ENCODE measurements at regions not wholly inside any gene's neighbourhood (a gene's known extent, or its start where the extent isn't known, plus 50 kb on each side); places are given as distances from the start of the nearest gene placed in this dataset.

DNA sequence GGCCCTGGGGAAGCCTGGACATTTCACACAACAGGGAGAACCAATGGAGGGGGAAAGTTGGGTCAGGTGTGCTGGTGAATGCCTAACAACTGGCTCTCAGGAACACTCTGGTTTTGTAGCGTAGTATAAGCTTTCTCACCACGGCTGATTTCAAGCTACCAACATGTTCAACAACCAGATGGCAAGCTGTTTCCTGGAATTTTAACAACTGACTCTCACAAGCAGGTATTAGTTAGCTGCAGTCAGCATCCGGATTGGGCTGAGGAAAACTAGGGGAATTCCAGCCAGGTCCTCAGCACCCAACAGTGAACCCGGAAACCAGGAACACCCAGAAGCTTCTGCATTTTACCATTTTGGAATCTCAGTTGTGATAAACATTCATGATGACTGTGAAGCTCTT is 162.3 kb upstream of the CAMK1G start:
- DNase-seq = no peak

DNA sequence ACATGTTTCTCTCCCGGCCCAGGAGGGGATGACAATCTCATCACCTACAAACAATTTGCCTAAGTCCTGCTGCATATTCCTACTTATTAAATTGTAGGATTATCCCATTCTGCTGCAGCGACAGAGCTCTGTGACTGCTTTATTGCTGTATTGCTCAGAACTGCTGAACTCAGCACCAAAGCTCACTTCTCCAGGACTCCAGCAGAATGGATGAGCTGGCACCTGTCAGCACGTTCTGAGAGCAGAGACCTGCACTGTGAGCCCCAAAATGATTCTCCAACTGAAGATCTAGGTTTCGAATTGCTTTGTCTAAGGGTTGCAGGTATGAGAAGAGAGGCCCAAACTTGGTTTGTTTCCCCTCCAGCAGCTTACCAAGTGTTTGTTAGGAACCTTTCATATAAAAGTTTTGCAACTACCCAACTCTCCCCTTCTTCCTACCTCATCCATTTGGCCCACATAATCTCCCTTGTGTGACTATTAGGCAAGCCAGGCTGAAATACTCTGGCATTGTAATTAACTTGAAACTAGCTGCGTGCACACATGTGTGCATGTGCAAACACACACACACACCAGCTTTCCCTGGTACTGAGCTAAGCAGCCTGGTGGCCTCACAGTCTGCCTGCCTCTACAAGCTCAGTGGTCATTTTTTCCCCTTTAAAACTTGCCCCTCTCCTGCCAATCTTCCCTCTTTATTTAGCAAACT is 161.4 kb upstream of the CAMK1G start:
- no peak for DNase-seq

DNA sequence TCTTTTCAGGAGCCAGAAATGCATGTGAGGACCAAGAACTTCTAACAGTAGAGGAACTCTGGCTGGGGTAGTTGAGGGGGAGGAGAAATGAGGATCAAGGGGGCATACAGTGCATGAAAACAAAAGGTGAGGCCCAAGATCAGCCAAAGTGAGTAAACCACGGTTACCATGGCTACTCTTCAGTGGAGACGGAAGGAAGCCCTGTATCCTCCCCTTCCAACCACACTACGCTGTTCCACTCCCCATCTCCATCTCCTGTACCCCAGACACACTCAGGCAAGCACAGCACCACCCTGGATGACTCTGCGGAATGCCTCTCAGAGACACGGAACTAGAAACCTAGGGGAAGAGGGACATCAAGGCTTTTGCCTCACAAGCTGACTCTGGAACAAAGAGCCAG is 157.6 kb upstream of the CAMK1G start:
- no peak for DNase-seq

DNA sequence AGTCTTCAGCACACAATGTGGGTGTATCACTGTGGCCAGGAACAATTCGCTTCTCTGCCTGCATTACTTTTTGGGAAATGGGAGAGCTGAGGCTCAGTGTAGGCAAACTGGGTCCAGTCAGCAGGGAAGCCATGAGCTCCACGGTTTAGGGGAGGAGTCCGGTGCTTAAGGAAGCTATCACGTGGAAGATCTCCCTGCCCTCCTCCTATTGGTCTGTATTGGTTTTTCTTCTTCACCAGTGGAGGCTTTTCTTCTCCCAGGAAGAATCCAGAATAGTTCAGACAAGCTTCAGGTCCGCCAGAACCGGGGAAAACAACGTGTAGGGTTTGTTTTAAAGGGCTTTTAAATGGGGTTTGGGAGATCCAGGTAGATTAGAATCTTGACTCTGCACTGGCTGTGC is 156.2 kb upstream of the CAMK1G start:
- no peak for DNase-seq

DNA sequence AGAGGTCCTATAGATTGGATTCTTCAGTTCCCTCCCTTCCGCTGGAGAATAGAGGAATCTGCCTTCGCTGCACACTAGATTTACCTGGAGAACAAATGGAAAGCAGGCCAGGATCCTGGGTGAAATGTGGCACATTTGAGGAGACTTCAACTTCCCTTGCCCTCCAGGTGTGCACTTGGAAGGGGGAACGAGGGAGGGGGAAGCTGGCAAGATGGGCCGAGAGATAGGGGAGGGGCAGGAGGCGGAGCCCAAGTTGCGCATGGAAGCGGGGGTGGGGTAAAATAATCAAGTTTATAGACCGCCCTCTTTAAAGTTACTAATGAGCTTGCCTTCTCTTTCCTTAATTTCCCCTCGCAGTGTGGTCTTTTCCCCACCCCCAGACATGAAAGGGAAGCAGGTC is 155.7 kb upstream of the CAMK1G start:
- no peak for DNase-seq

- DNase-seq = no peak
These were observed 155.1 kb upstream of the CAMK1G start for GRCh38 chr1:209428241-209428921.

GRCh38 chr1:209429611-209430010 is 153.9 kb upstream of the CAMK1G start:
- no peak for DNase-seq

DNA sequence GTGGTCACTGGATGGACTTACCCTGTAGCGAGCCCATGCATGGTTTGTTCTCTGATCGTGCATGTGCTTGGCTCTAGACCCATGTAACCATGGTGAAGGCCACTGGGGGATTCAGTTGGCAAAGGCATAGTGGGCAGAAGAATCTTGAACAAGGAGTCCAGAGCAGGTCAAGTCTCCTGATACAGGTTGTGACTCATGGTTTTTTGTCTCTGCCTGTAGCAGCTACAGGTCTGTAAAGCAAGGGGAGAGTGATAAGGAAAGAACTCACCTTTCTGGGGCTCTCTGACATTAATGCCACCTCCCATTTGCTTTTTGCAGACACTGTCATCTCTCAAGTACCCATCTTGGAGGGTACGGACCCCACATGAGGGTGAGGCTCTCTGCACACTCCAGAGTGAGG is 153.4 kb upstream of the CAMK1G start:
- DNase-seq = no peak

- DNase-seq = no peak
These were observed 152.7 kb upstream of the CAMK1G start for GRCh38 chr1:209430821-209431259.

GRCh38 chr1:209431402-209431801 is 152.1 kb upstream of the CAMK1G start:
- no peak for DNase-seq

DNA sequence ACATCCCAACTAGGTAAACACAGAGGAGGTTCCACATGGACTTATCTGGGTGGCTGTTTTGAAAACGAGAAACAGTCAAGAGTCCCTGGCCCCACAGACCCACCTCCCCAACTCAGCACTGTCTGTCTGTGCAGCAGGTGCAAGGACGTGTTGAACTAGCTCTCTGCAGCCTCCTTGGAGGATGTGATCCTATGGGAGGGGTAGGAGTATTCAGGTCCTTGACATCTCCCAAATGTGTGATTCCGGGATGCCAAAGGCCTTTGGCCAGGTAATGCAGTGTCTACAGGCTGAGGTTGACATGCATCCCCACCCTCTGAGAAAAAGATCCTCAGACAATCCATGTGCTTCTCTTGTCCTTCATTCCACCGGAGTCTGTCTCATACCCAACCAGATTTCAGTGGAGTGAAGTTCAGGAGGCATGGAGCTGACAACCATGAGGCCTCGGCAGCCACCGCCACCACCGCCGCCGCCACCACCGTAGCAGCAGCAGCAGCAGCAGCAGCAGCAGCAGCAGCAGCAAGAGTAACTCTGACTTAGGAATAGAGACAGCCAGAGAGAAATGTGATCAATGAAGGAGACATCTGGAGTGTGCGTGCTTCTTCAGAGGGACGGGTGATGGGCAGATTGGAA is 151.6 kb upstream of the CAMK1G start:
- no peak for DNase-seq

GRCh38 chr1:209432443-209432825 is 151.1 kb upstream of the CAMK1G start:
- no peak for DNase-seq

DNA sequence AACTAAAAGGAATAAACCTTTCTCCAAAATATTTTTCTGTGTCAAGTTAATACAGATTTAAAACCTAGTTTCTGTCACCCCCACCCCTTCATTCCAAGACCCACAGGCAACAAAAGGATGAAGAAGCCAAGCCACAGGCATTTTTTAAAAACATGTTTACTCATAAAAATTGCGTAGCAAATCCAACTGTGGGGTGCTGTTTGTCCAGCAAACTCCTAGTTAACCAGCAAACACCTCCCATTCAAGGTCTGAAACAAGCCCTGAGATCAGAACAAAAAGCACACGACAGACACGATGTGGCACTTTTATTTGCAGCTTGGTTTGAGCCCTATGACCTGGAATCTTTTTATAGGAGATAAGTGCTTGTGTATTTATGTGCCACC is 149.9 kb upstream of the CAMK1G start:
- no peak for DNase-seq

DNA sequence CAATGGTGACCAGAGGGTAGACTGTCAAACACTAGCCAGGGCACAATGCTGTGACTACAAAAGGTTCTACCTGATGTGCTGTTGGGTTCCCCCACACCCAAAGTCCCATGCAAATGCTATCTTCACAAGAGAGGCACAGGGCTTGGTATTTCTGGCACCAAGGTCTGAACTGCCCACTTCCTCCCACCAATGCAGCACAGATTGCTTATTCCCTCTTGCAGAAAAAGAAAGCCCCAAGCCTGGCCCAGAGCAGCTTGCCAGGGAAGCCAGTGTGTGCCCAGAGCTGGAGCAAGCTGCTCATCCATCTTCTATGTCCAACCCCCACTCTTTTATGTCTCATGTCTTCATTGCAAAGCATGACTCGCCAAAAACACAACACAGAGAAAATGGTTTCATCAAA is 149.4 kb upstream of the CAMK1G start:
- no peak for DNase-seq

- no peak for DNase-seq
These were observed 148.8 kb upstream of the CAMK1G start for GRCh38 chr1:209434631-209435217.

DNA sequence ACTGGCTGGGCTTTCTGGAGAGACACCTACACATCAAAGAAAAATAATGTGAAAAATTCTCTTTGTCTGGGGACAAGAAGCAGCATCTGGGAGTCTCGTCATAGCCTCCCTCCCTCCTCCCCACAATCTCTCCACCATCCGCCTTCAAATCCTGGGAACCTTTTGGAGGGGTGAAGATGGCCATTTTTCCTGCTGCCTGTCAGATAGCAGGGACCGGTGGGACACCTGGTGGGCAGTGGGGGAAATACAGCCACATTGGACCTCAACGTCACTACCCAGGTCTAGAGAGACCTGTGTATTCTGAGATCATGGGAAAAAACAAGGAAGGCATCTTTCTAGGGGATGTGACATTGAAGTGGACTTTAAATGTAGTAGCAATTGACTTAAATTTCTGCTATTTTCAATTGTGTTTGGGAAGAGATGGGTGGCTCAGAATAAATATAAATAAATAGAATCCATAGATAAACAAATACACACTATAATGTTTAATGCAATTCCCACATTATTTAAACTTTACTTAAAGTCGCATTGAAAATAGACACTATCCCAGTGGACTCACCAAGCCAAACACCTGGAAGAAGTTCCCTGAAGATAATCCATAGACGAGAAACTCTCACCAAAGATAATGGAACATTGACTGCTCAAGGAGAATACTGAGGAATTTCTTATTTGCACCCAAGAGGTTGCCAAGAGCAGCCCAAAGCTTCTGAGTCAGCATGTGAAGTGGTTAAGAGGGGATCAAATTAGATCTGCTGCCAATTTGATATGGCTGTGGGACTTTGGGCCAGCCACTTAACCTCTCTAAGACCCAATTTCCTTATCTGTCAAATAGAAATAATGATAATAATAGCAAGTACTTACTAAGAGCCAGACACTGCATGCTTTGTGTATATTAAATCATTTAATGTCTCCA is 147.6 kb upstream of the CAMK1G start:
- DNase-seq = peak in 1 of 2 donors; percentile 23

DNA sequence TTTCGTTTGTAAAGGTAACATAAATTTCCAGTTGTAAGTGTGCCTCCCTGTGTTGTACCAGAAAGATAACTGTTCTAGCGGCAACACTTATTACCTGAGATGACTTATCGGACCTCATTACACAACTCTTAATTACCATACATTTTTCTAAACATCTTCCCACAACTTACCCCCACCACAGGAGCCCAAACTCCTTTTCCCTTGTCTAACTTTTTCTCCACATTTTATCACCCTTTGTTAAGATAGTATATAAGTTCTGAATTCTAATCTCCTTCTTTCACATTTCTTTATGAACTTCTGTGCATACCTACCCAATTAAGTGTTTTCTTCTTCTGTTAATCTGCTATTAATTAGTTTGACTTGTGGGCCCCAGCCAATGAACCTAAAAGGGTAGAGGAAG is 143.7 kb upstream of the CAMK1G start:
- DNase-seq = no peak

DNA sequence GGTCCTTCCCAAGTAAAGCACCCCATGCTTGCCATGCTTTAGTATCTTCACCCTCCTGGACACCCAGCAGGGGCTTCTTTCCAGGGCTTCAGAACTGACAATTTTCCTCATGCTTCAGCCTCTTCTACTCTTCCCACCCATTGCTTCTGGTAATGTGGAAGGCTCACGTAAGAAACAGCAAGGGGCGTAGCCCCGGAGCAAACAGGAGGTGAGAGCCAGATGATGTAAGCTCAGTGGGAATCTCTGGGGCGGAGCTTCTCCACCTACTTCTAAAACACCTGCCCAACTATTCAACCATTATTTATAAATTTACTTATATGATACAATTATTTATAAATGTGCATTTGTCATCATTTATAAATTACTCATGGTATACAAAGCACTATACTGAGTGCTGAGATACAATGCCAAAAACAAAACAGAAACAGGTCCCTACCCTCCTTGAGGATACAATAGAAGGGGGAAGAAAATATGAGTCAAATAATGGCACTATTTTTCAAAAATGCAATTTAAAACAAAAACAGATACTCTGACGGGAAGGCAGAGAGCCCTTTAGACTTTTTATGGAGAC is 140.1 kb upstream of the CAMK1G start:
- no peak for DNase-seq

DNA sequence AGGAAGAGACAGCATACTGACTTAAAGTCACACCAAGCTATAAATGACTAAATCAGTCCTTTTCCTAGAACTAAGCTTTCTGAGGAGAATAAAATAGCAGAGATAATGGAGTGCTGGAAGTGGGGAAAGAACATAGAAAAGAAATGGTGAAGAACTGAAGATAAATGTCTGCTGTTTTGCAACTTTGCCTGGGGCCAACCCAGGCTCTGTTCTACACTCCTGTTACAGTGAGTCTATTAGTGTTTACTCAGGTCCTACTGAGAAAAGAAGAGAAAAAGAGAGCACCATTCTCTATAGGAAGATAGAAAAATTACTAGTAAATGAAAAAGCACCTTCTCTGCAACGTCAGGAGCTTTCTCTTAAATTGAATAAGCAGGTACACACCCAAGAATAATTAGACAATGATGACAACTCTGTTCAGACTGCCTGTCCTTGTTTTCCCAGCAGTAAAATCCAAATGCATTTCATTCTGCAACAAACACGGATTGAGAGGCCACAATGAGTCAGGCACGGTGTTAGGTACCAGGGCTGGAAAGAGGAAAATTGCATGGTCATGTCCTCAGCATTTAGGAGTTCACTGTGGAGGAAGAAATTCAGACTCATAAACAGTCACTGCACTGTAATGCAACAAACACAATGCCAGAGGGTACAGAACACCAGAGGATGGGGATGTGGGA is 139.4 kb upstream of the CAMK1G start:
- no peak for DNase-seq

DNA sequence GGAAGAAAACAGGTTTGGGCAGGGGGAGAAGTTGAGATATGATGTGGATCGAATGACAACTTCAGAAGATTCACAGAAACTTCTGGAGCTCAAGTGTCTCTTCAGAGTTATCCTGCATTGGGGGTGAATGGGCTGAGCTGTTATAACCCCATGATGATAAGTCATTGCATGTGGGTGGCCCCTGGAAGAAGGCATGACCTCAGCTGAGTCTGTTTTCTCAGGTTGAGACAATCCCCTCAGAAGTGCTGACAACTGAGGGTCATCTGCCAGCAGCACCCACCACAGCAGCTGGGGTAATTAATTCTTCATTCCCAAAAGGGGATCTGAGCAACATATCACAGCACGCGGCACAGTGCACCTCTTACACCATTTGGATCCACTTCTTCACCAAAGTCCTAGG is 138.6 kb upstream of the CAMK1G start:
- no peak for DNase-seq

- DNase-seq = no peak
These were observed 137.9 kb upstream of the CAMK1G start for GRCh38 chr1:209445576-209445975.

DNA sequence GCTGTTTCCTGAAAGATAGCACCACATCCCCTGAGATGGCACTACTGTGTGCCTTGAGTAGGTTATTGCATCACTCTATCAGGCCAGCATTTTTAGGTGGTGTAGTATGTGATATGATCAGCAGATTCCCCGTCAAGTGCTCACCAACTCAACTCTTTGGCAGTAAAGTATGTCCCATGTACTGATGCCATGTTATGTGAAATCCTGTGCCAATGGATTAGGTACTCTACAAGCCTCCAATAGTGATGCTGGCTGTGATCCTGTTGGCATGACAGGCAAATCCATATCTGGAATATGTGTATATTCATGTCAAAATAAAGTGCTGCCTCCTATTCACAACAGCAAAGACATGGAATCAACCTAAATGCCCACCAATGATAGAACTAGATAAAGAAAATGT is 137.2 kb upstream of the CAMK1G start:
- DNase-seq = no peak

All from CD4-positive, alpha-beta T cell treated with Interleukin-4 for 1 hour (primary cell).